ENCODE measurements at regions not wholly inside any gene's neighbourhood (a gene's known extent, or its start where the extent isn't known, plus 50 kb on each side); places are given as distances from the start of the nearest gene placed in this dataset.

GRCh38 chr13:90108547-90108946, 1238.9 kb upstream of the MIR17HG start:
- TF ChIP-seq PRDM1 (tag by site-specific recombination; IDR thresholded peaks at IDR 0.05): no peak
- TF ChIP-seq REST (tag by site-specific recombination; IDR thresholded peaks at IDR 0.05): no peak

Data from HEK293 (cell line).